PC-9 (cell line): ENCODE measurements at regions not wholly inside any gene's neighbourhood (a gene's known extent, or its start where the extent isn't known, plus 50 kb on each side); places are given as distances from the start of the nearest gene placed in this dataset.
A peak's percentile ranks its signal among the peaks of the same experiment; 100 is the strongest.

Source experiments
- BruUV-seq: library from RNA; stranded (reverse); fragments of 400-500 nt; replicated peaks from 2 replicates; lab custom pipeline; 2021; lab: Mats Ljungman, UMichigan
- CTCF ChIA-PET: fragments of 300-600 bp; sonication (Branson Sonifier 250); formaldehyde crosslinking; loops from one replicate; lab custom pipeline; 2022; ENCODE audit warnings: antibody characterized with exemption; lab: Charles Lee
- POLR2A ChIA-PET: fragments of 300-600 bp; sonication (Branson Sonifier 250); formaldehyde crosslinking; loops from one replicate; lab custom pipeline; 2022; ENCODE audit warnings: antibody characterized with exemption; ENCODE audit not compliant: unreplicated experiment; lab: Charles Lee
- DNase-seq, 2 experiments: peaks; one replicate each; pipeline versions ENCODE4 v3.0.0 to v3.0.0-alpha.2; 2015 to 2022; ENCODE audit warnings: mixed read lengths in 1 of 2
- H2AFZ ChIP-seq: fragments of 200-600 bp; sonication (generic); 2 replicates; pipeline ENCODE4 v1.8.1; 2017; ENCODE audit warnings: antibody characterized with exemption
- H3F3A ChIP-seq: fragments of 200-600 bp; sonication (generic); 2 replicates; pipeline ENCODE4 v1.8.1; 2017; ENCODE audit warnings: antibody characterized with exemption, mild to moderate bottlenecking, low read depth; ENCODE audit not compliant: insufficient read depth
- H3K27ac ChIP-seq: fragments of 200-600 bp; sonication (generic); 2 replicates; pipeline ENCODE4 v1.6.1; 2016; ENCODE audit warnings: mixed run types
- H3K27me3 ChIP-seq: fragments of 200-600 bp; sonication (generic); 2 replicates; pipeline ENCODE4 v1.6.1; 2016; ENCODE audit warnings: low read depth, mixed run types; ENCODE audit not compliant: insufficient read depth
- H3K36me3 ChIP-seq: fragments of 200-600 bp; sonication (generic); 2 replicates; pipeline ENCODE4 v1.6.1; 2016; ENCODE audit warnings: low read depth, mixed run types
- H3K4me1 ChIP-seq: fragments of 200-600 bp; sonication (generic); replicated peaks from 2 replicates; pipeline ENCODE4 v1.6.1; 2016; ENCODE audit warnings: mixed run types; ENCODE audit not compliant: insufficient read depth
- H3K4me2 ChIP-seq: fragments of 200-600 bp; sonication (generic); 2 replicates; pipeline ENCODE4 v1.6.1; 2017; ENCODE audit warnings: mixed run types
- H3K4me3 ChIP-seq: fragments of 200-600 bp; sonication (generic); 2 replicates; pipeline ENCODE4 v1.6.1; 2016; ENCODE audit warnings: mixed run types
- H3K79me2 ChIP-seq: fragments of 200-600 bp; sonication (generic); 2 replicates; pipeline ENCODE4 v1.6.1; 2017; ENCODE audit warnings: low read depth, mixed run types
- H3K9me2 ChIP-seq: fragments of 200-600 bp; sonication (generic); 2 replicates; pipeline ENCODE4 v1.8.1; 2017; ENCODE audit warnings: mild to moderate bottlenecking; ENCODE audit not compliant: insufficient read depth
- H3K9me3 ChIP-seq: fragments of 200-600 bp; sonication (generic); 2 replicates; pipeline ENCODE4 v1.8.1; 2016; ENCODE audit warnings: low read depth; ENCODE audit not compliant: insufficient read depth
- H4K20me1 ChIP-seq: fragments of 200-600 bp; sonication (generic); 2 replicates; pipeline ENCODE4 v1.8.1; 2017; ENCODE audit not compliant: insufficient read depth
- CTCF ChIP-seq: fragments of 200-600 bp; sonication (generic); conservative IDR thresholded peaks from 2 replicates; pipeline ENCODE4 v1.6.1; 2017; ENCODE audit warnings: mixed run types, antibody characterized with exemption, mild to moderate bottlenecking, moderate library complexity
- EZH2 ChIP-seq: fragments of 200-600 bp; sonication (generic); IDR thresholded peaks from 2 replicates; pipeline ENCODE4 v1.8.0; 2017; ENCODE audit warnings: antibody characterized with exemption, low read depth
- intact Hi-C: fragments of 100-400 bp; cut with micrococcal nuclease; formaldehyde crosslinking; loops from one replicate; pipeline ENCODE4 v1.10.0; 2022; ENCODE audit not compliant: unreplicated experiment

- peaks cover 4% of the 10 kb centered on the region; the same call in 1 of the 2 replicates for H3F3A ChIP-seq
- no TSS peak for BruUV-seq
- H3K27me3 ChIP-seq = no peaks in the 10 kb centered on the region
- DNase-seq = no peak
- H3K4me2 ChIP-seq = no peak overlapping the region
- H2AFZ ChIP-seq = no peak overlapping the region
- TF ChIP-seq CTCF (no peak), EZH2 (no peak)
- intact Hi-C loops = no loop called here
- peaks cover 24% of the 10 kb centered on the region for H3K4me1 ChIP-seq
- H3K9me2 ChIP-seq = no peaks in the 10 kb centered on the region
- H3K9me3 ChIP-seq = no peaks in the 10 kb centered on the region
- POLR2A ChIA-PET = no interaction called here
- no peaks in the 10 kb centered on the region for H3K79me2 ChIP-seq
- no peaks in the 10 kb centered on the region for H4K20me1 ChIP-seq
- CTCF ChIA-PET = no interaction called here
- H3K4me3 ChIP-seq = no peak overlapping the region
- no peaks in the 10 kb centered on the region for H3K36me3 ChIP-seq
- H3K27ac ChIP-seq = no peak overlapping the region
Measured at GRCh38 chr12:19014240-19014639, 115.3 kb upstream of the PLEKHA5 start.

GRCh38 chr12:19015285-19015684 is 114.2 kb upstream of the PLEKHA5 start:
- Histone ChIP-seq H2AFZ (no peak overlapping the region), H3K27me3 (no peaks in the 10 kb centered on the region), H3K9me3 (0 out of 2 replicates have a peak, but pooled peaks cover 3% of the 10 kb centered on the region), H3K27ac (no peak overlapping the region), H3F3A (peaks cover 4% of the 10 kb centered on the region; the same call in 1 of the 2 replicates), H3K36me3 (no peaks in the 10 kb centered on the region), H3K4me1 (peaks cover 31% of the 10 kb centered on the region), H3K9me2 (no peaks in the 10 kb centered on the region), H3K4me2 (no peak overlapping the region), H3K79me2 (no peaks in the 10 kb centered on the region), H4K20me1 (no peaks in the 10 kb centered on the region), H3K4me3 (no peak overlapping the region)
- ChIA-PET CTCF (interaction anchor here (0.6 kb wide), 1 partner anchor 583 kb away, joined by 3 read pairs; no protein-coding TSS in a partner anchor), POLR2A (no interaction called here)
- TF ChIP-seq EZH2 (no peak), CTCF (no peak)
- DNase-seq = no peak
- intact Hi-C loops = loop anchor here (5.0 kb wide), 1 partner anchor 117 kb away; no protein-coding TSS in a partner anchor
- BruUV-seq = no TSS peak

- ChIA-PET POLR2A (no interaction called here), CTCF (no interaction called here)
- H3K9me2 ChIP-seq = no peaks in the 10 kb centered on the region
- H3K79me2 ChIP-seq = no peaks in the 10 kb centered on the region
- no TSS peak for BruUV-seq
- H3K27me3 ChIP-seq = no peaks in the 10 kb centered on the region
- H4K20me1 ChIP-seq = no peaks in the 10 kb centered on the region
- peak overlapping the region; percentile 30; the same call in 1 of the 2 replicates for H3K4me2 ChIP-seq
- H2AFZ ChIP-seq = peak overlapping the region; percentile 71; the same call in 1 of the 2 replicates
- H3K4me1 ChIP-seq = peaks cover 32% of the 10 kb centered on the region
- intact Hi-C loops = loop anchor here (5.0 kb wide), 1 partner anchor 114 kb away; no protein-coding TSS in a partner anchor
- H3K9me3 ChIP-seq = 0 out of 2 replicates have a peak, but pooled peaks cover 3% of the 10 kb centered on the region
- peak overlapping the region; percentile 76 for H3K27ac ChIP-seq
- H3K36me3 ChIP-seq = no peaks in the 10 kb centered on the region
- peaks cover 4% of the 10 kb centered on the region; the same call in 1 of the 2 replicates for H3F3A ChIP-seq
- H3K4me3 ChIP-seq = no peak overlapping the region
- TF ChIP-seq EZH2 = no peak
- no peak for TF ChIP-seq CTCF
- peak in 1 of 2 experiments; percentile 46 for DNase-seq
Measured at GRCh38 chr12:19018302-19018970, 111.1 kb upstream of the PLEKHA5 start.
